Upper lobe of left lung (tissue), 6 donors: ENCODE measurements at regions not wholly inside any gene's neighbourhood (a gene's known extent, or its start where the extent isn't known, plus 50 kb on each side); places are given as distances from the start of the nearest gene placed in this dataset.

Experiments used
- ATAC-seq, 2 donors: fragments of 200-7000 bp; cut with Tn5 transposase; one replicate each; pipeline ENCODE4 v1.9.1; 2022; ENCODE audit warnings: mild to moderate bottlenecking in 2 of 2, moderate library complexity in 2 of 2; ENCODE audit not compliant: low FRiP score in 2 of 2
- DNase-seq, 2 donors: peaks; one replicate each; pipeline ENCODE4 v3.0.0-alpha.2; 2019 to 2020
- H3K27ac ChIP-seq, 4 donors: fragments of 200-600 bp; sonication (generic); one replicate each; pipeline ENCODE4 v1.5.1; 2016 to 2019
- H3K27me3 ChIP-seq, 4 donors: fragments of 200-600 bp; sonication (generic); one replicate each; pipeline ENCODE4 v1.5.1; 2017 to 2019
- H3K36me3 ChIP-seq, 4 donors: fragments of 200-600 bp; sonication (generic); one replicate each; pipeline ENCODE4 v1.5.1; 2016 to 2019
- H3K4me1 ChIP-seq, 4 donors: fragments of 200-600 bp; sonication (generic); one replicate each; pipeline ENCODE4 v1.5.1; 2018 to 2019
- H3K4me3 ChIP-seq, 4 donors: fragments of 200-600 bp; sonication (generic); one replicate each; pipeline ENCODE4 v1.5.1; 2017 to 2019; ENCODE audit warnings: mild to moderate bottlenecking in 2 of 4, moderate library complexity in 1 of 4
- H3K9me3 ChIP-seq, 4 donors: fragments of 200-600 bp; sonication (generic); one replicate each; pipeline ENCODE4 v1.5.1; 2018 to 2019
- CTCF ChIP-seq, 6 experiments: fragments of 450-650 bp in 4 of 6; fragments of 200-600 bp in 2 of 6; sonication (generic) in 2 of 6; IDR thresholded peaks; one replicate each; pipeline ENCODE4 v1.5.1; 2016 to 2019; ENCODE audit warnings: antibody characterized with exemption in 6 of 6
- EP300 ChIP-seq, 4 donors: sonication (generic); formaldehyde crosslinking; IDR thresholded peaks; one replicate each; pipeline ENCODE4 v1.5.1; 2017; ENCODE audit warnings: antibody characterized with exemption in 4 of 4, control low read depth in 2 of 4
- POLR2A ChIP-seq, 4 donors: fragments of 450-650 bp; IDR thresholded peaks; one replicate each; pipeline ENCODE4 v1.5.1; 2016 to 2017; ENCODE audit warnings: antibody characterized with exemption in 4 of 4, mild to moderate bottlenecking in 2 of 4
- POLR2AphosphoS5 ChIP-seq, 2 donors: sonication (generic); formaldehyde crosslinking; IDR thresholded peaks; one replicate each; pipeline ENCODE4 v1.5.1; 2017; ENCODE audit warnings: antibody characterized with exemption in 2 of 2
- WGBS, 2 donors: methylation state at CpG; one replicate each; pipeline ENCODE4 v1.1.5; 2017 to 2018; 5-methylcytosine and 5-hydroxymethylcytosine counted together
- donor health status: DM: no; HTN: no; CAD: no; lungs with moderate emphysema.
- donor health status: DM: no; HTN: yes; CAD: no; lungs with severe emphysema.

DNA sequence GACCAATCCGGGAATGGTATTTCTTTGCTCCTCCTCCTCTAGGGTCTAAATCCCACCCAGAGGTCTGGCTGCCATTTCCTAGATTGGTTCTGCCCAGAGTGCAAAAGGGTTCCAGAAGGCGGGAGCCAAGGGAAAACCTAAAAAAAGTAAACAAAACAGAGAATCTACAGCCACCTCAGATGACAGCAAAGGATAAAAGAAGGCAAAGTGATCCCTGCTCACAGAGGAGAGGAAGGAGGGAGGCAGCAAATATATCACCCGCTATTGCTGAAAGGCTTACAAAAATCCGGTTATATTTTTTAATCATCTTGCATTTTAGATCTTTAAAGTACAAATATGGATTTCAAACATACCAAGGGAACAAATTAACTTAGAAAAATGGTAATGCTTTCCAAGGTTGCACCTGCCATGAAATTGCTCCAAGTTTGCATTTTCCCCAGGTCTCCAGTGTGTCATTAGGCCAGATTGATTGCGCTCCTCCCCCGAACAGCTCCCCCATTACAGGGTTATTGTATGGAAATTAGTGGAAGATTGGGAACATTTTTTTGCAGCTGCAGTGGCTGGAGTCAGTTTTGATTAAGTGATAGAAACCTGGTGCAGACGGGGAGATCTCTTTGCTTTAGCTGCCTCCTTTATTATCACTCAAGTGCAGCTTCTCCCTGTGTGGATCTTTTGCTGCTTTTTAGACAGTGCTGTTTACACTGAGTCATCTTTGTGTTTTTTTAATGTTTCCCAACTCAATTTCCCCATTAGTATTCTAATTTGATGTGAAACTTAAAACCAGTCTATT, 280.5 kb upstream of the CAMK1G start:
- no peaks in the 10 kb centered on the region for H3K9me3 ChIP-seq
- TF ChIP-seq CTCF (IDR thresholded peaks at IDR 0.05) (no peak), EP300 (IDR thresholded peaks at IDR 0.05) (no peak), POLR2A (IDR thresholded peaks at IDR 0.05) (no peak), POLR2AphosphoS5 (IDR thresholded peaks at IDR 0.05) (no peak)
- WGBS, 2 donors = 81 to 86% methylated on average over 7 of the region's 7 CpGs
- H3K27me3 ChIP-seq = no peaks in the 10 kb centered on the region
- DNase-seq = no peak
- H3K4me3 ChIP-seq = no peak overlapping the region
- H3K27ac ChIP-seq = no peak overlapping the region
- no peaks in the 10 kb centered on the region for H3K36me3 ChIP-seq
- H3K4me1 ChIP-seq = no peaks in the 10 kb centered on the region
- ATAC-seq = no peak

DNA sequence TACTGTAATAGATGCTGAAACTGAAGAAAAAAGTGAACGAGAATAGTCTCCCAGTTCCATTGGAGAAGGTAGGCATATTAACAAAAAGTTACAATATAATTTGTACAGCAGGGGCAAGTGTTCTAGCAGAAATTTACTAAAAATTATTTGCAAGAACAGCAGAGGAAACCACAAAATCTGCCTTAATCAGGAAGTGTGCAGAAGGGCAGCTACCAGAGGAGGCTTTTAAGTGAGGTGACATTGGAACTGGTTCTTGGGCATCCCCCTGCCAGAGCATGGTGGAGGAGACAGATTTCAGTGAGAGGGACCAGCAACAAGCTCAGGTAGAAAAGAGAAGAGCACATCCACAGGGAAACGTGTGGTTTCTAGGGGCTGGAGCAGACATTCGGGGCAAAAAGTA, 279.3 kb upstream of the CAMK1G start:
- no peak overlapping the region for H3K4me3 ChIP-seq
- DNase-seq (no peak), ATAC-seq (no peak)
- H3K4me1 ChIP-seq = no peaks in the 10 kb centered on the region
- no peak overlapping the region for H3K27ac ChIP-seq
- 47 to 61% methylated on average over 3 of the region's 3 CpGs for WGBS, 2 donors
- no peaks in the 10 kb centered on the region for H3K9me3 ChIP-seq
- no peaks in the 10 kb centered on the region for H3K36me3 ChIP-seq
- TF ChIP-seq EP300 (IDR thresholded peaks at IDR 0.05) (no peak), CTCF (IDR thresholded peaks at IDR 0.05) (no peak), POLR2A (IDR thresholded peaks at IDR 0.05) (no peak), POLR2AphosphoS5 (IDR thresholded peaks at IDR 0.05) (no peak)
- H3K27me3 ChIP-seq = no peaks in the 10 kb centered on the region

DNA sequence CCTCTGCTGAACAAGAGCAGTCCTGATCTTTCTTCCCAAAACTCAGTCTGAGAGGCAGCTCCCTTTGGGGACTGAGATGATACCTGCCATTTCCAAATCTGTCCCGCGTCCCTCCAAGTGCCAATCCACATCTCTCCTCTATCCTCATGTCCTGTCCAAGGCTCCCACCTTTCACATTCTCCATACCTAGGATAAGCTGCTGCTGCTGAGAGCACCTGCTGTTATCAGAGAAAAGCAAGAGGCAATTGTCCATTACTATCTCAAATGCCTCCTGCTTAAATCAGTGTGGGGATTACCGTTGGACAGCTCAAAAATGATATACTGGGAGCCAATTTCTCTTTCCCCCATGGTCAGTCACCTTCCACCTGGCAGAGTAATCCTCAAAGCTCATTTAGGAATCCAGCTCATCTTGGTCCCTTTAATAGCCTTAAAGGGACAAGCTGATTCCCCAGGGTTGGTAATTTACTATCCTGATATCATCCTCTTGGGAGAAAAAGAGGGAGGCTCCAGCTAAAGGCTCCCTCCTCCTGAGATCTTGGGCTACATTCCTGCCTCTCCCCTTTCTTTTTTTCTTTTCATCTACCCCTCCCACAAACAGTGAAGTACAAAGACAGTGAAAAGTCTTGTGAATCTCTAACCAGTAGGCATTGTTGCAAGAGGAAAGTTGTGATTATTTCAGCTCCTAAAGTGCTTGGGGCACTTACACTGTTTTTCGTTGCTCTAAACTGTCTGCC, 278.1 kb upstream of the CAMK1G start:
- H3K4me3 ChIP-seq = no peak overlapping the region
- TF ChIP-seq POLR2A (IDR thresholded peaks at IDR 0.05) = no peak
- TF ChIP-seq EP300 (IDR thresholded peaks at IDR 0.05) = no peak
- no peak for TF ChIP-seq CTCF (IDR thresholded peaks at IDR 0.05)
- TF ChIP-seq POLR2AphosphoS5 (IDR thresholded peaks at IDR 0.05) = no peak
- H3K9me3 ChIP-seq = no peaks in the 10 kb centered on the region
- H3K27ac ChIP-seq = no peak overlapping the region
- no peaks in the 10 kb centered on the region for H3K4me1 ChIP-seq
- H3K27me3 ChIP-seq = no peaks in the 10 kb centered on the region
- no peaks in the 10 kb centered on the region for H3K36me3 ChIP-seq
- DNase-seq = no peak
- no peak for ATAC-seq
- 77 to 79% methylated on average over 4 of the region's 4 CpGs for WGBS, 2 donors

DNA sequence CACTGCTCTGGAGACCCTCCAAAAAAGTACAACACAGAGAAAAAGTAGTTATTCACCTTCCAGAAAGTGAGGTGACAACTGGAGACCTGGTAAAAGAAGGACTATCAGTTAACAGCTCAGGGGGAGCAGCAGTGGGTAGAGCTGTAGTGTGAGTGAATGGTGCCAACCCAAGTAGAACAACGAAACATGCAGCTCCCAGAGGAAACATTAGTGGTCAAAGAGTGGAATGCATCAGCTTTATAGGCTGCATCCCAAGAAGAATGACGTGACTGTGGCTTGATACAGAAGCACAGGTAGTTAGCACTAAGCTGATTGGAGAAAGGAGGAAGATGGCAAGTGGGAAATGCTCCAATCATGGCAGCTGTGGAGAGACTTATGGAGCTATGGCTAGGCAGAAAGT, 275.7 kb upstream of the CAMK1G start:
- 72 to 85% methylated on average over 2 of the region's 2 CpGs for WGBS, 2 donors
- no peak overlapping the region for H3K4me3 ChIP-seq
- no peaks in the 10 kb centered on the region for H3K4me1 ChIP-seq
- H3K36me3 ChIP-seq = no peaks in the 10 kb centered on the region
- no peak overlapping the region for H3K27ac ChIP-seq
- H3K27me3 ChIP-seq = no peaks in the 10 kb centered on the region
- DNase-seq (no peak), ATAC-seq (no peak)
- H3K9me3 ChIP-seq = no peaks in the 10 kb centered on the region
- TF ChIP-seq CTCF (IDR thresholded peaks at IDR 0.05) = no peak
- TF ChIP-seq EP300 (IDR thresholded peaks at IDR 0.05) = no peak
- no peak for TF ChIP-seq POLR2A (IDR thresholded peaks at IDR 0.05)
- no peak for TF ChIP-seq POLR2AphosphoS5 (IDR thresholded peaks at IDR 0.05)
